ENCODE measurements at regions not wholly inside any gene's neighbourhood (a gene's known extent, or its start where the extent isn't known, plus 50 kb on each side); places are given as distances from the start of the nearest gene placed in this dataset.

GRCh38 chr5:152864447-152864846 is 459.4 kb upstream of the NMUR2 start:
- Histone ChIP-seq H3K27ac (ENCODE audit: low read depth, low read length) (no peak overlapping the region), H3K9ac (ENCODE audit: low read length) (no peak overlapping the region), H3K9me3 (ENCODE audit: insufficient read depth, low read depth, low read length) (no peaks in the 10 kb centered on the region), H3K4me3 (ENCODE audit: insufficient read depth, low read depth, low read length) (no peak overlapping the region), H3K4me1 (ENCODE audit: insufficient read depth, low read length) (no peaks in the 10 kb centered on the region), H3K27me3 (ENCODE audit: insufficient read depth, low read length) (no peaks in the 10 kb centered on the region), H3K36me3 (ENCODE audit: insufficient read depth, low read length) (no peaks in the 10 kb centered on the region), H4K20me1 (ENCODE audit: insufficient read depth, low read length) (no peaks in the 10 kb centered on the region), H2AFZ (ENCODE audit: low read depth, low read length) (no peak overlapping the region), H3K4me2 (ENCODE audit: low read length) (no peak overlapping the region), H3K79me2 (ENCODE audit: insufficient read depth, low read length) (no peaks in the 10 kb centered on the region)
- DNase-seq (ENCODE audit: low read depth) (no peak), FAIRE-seq (no peak)
- no peak for TF ChIP-seq EZH2 (IDR thresholded peaks at IDR 0.05; ENCODE audit: insufficient read depth, low read length)
- TF ChIP-seq CTCF (IDR thresholded peaks at IDR 0.05; ENCODE audit: insufficient read depth, low read depth, low read length): no peak
- Mint-ChIP-seq H3K27me3 (ENCODE audit: low read depth, unreplicated experiment) (no peaks in the 10 kb centered on the region), H3K4me1 (ENCODE audit: low read depth, unreplicated experiment) (no peaks in the 10 kb centered on the region), H3K9me3 (ENCODE audit: unreplicated experiment) (no peaks in the 10 kb centered on the region), H3K27ac (ENCODE audit: unreplicated experiment) (no peak overlapping the region), H3K36me3 (ENCODE audit: low read depth, unreplicated experiment) (no peaks in the 10 kb centered on the region), H3K4me3 (ENCODE audit: unreplicated experiment) (no peak overlapping the region)

- no peaks in the 10 kb centered on the region for H3K27me3 ChIP-seq (ENCODE audit: insufficient read depth, low read length)
- Mint-ChIP-seq H3K4me1 (ENCODE audit: low read depth, unreplicated experiment) (no peaks in the 10 kb centered on the region), H3K9me3 (ENCODE audit: unreplicated experiment) (no peaks in the 10 kb centered on the region), H3K27me3 (ENCODE audit: low read depth, unreplicated experiment) (no peaks in the 10 kb centered on the region), H3K27ac (ENCODE audit: unreplicated experiment) (no peak overlapping the region), H3K4me3 (ENCODE audit: unreplicated experiment) (no peak overlapping the region), H3K36me3 (ENCODE audit: low read depth, unreplicated experiment) (no peaks in the 10 kb centered on the region)
- FAIRE-seq (no peak), DNase-seq (ENCODE audit: low read depth) (no peak)
- no peaks in the 10 kb centered on the region for H4K20me1 ChIP-seq (ENCODE audit: insufficient read depth, low read length)
- H3K9me3 ChIP-seq (ENCODE audit: insufficient read depth, low read depth, low read length): no peaks in the 10 kb centered on the region
- no peak overlapping the region for H2AFZ ChIP-seq (ENCODE audit: low read depth, low read length)
- H3K4me2 ChIP-seq (ENCODE audit: low read length): no peak overlapping the region
- H3K4me3 ChIP-seq (ENCODE audit: insufficient read depth, low read depth, low read length): no peak overlapping the region
- TF ChIP-seq EZH2 (IDR thresholded peaks at IDR 0.05; ENCODE audit: insufficient read depth, low read length) (no peak), CTCF (IDR thresholded peaks at IDR 0.05; ENCODE audit: insufficient read depth, low read depth, low read length) (no peak)
- no peak overlapping the region for H3K9ac ChIP-seq (ENCODE audit: low read length)
- no peak overlapping the region for H3K27ac ChIP-seq (ENCODE audit: low read depth, low read length)
- no peaks in the 10 kb centered on the region for H3K4me1 ChIP-seq (ENCODE audit: insufficient read depth, low read length)
- H3K36me3 ChIP-seq (ENCODE audit: insufficient read depth, low read length): no peaks in the 10 kb centered on the region
- H3K79me2 ChIP-seq (ENCODE audit: insufficient read depth, low read length): no peaks in the 10 kb centered on the region
Observed at GRCh38 chr5:152864991-152865390, 459.9 kb upstream of the NMUR2 start.

GRCh38 chr5:152869971-152870370 is 464.9 kb upstream of the NMUR2 start:
- H2AFZ ChIP-seq (ENCODE audit: low read depth, low read length): no peak overlapping the region
- FAIRE-seq (no peak), DNase-seq (ENCODE audit: low read depth) (no peak)
- H3K4me2 ChIP-seq (ENCODE audit: low read length): no peak overlapping the region
- H3K36me3 ChIP-seq (ENCODE audit: insufficient read depth, low read length): no peaks in the 10 kb centered on the region
- H3K9ac ChIP-seq (ENCODE audit: low read length): no peak overlapping the region
- no peaks in the 10 kb centered on the region for H3K9me3 ChIP-seq (ENCODE audit: insufficient read depth, low read depth, low read length)
- H3K4me1 Mint-ChIP-seq (ENCODE audit: low read depth, unreplicated experiment): no peaks in the 10 kb centered on the region
- no peaks in the 10 kb centered on the region for H4K20me1 ChIP-seq (ENCODE audit: insufficient read depth, low read length)
- no peaks in the 10 kb centered on the region for H3K27me3 ChIP-seq (ENCODE audit: insufficient read depth, low read length)
- no peak overlapping the region for H3K4me3 Mint-ChIP-seq (ENCODE audit: unreplicated experiment)
- H3K9me3 Mint-ChIP-seq (ENCODE audit: unreplicated experiment): no peaks in the 10 kb centered on the region
- no peak for TF ChIP-seq EZH2 (IDR thresholded peaks at IDR 0.05; ENCODE audit: insufficient read depth, low read length)
- no peak for TF ChIP-seq CTCF (IDR thresholded peaks at IDR 0.05; ENCODE audit: insufficient read depth, low read depth, low read length)
- H3K36me3 Mint-ChIP-seq (ENCODE audit: low read depth, unreplicated experiment): no peaks in the 10 kb centered on the region
- no peaks in the 10 kb centered on the region for H3K27me3 Mint-ChIP-seq (ENCODE audit: low read depth, unreplicated experiment)
- no peak overlapping the region for H3K27ac Mint-ChIP-seq (ENCODE audit: unreplicated experiment)
- no peak overlapping the region for H3K4me3 ChIP-seq (ENCODE audit: insufficient read depth, low read depth, low read length)
- no peaks in the 10 kb centered on the region for H3K4me1 ChIP-seq (ENCODE audit: insufficient read depth, low read length)
- no peak overlapping the region for H3K27ac ChIP-seq (ENCODE audit: low read depth, low read length)
- H3K79me2 ChIP-seq (ENCODE audit: insufficient read depth, low read length): no peaks in the 10 kb centered on the region

All from astrocyte (in vitro differentiated cells and primary cell).